GM12864 (cell line): ENCODE measurements at regions not wholly inside any gene's neighbourhood (a gene's known extent, or its start where the extent isn't known, plus 50 kb on each side); places are given as distances from the start of the nearest gene placed in this dataset.

Experiments
- DNase-seq: peaks from one replicate; pipeline ENCODE4 v3.0.0-alpha.2; 2011; ENCODE audit warnings: low read depth
- H3K4me3 ChIP-seq: 2 replicates; pipeline ENCODE4 v1.5.1; 2011; ENCODE audit warnings: mild to moderate bottlenecking, low read depth, low read length, control low read depth
- TF ChIP-seq, protein P1 (sequence below): IDR thresholded peaks from 2 replicates; pipeline ENCODE4 v1.5.1; 2011; ENCODE audit warnings: low read depth, mild to moderate bottlenecking, moderate library complexity, low read length, control low read depth, inconsistent platforms; ENCODE audit errors: missing control alignments

GRCh38 chr11:28472904-28473303 lies 364.7 kb downstream of the METTL15 start:
- no peak for DNase-seq
- TF ChIP-seq, protein P1, sequence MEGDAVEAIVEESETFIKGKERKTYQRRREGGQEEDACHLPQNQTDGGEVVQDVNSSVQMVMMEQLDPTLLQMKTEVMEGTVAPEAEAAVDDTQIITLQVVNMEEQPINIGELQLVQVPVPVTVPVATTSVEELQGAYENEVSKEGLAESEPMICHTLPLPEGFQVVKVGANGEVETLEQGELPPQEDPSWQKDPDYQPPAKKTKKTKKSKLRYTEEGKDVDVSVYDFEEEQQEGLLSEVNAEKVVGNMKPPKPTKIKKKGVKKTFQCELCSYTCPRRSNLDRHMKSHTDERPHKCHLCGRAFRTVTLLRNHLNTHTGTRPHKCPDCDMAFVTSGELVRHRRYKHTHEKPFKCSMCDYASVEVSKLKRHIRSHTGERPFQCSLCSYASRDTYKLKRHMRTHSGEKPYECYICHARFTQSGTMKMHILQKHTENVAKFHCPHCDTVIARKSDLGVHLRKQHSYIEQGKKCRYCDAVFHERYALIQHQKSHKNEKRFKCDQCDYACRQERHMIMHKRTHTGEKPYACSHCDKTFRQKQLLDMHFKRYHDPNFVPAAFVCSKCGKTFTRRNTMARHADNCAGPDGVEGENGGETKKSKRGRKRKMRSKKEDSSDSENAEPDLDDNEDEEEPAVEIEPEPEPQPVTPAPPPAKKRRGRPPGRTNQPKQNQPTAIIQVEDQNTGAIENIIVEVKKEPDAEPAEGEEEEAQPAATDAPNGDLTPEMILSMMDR = no peak
- H3K4me3 ChIP-seq = no peak overlapping the region

DNA sequence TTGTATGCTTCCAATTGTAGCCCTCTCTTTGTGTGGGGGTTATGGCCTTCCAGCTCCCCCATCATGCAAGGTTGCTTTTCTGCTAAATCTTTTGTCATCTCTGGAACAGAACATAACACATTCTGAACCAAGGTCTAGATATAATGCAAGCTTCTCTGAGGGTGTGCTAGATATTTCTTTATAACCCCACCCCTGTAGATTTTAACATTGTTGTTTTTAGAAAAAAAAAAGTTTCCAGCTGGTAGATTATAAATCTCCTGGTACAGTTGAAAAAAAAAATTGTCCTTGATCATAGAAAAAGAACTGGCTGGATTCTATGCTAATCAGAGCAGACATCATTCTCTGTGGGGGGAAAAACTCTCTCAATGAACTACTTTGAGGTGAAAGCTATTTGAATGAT lies 363.3 kb downstream of the METTL15 start:
- no peak for DNase-seq
- no peak overlapping the region for H3K4me3 ChIP-seq
- TF ChIP-seq, protein P1 = no peak

DNA sequence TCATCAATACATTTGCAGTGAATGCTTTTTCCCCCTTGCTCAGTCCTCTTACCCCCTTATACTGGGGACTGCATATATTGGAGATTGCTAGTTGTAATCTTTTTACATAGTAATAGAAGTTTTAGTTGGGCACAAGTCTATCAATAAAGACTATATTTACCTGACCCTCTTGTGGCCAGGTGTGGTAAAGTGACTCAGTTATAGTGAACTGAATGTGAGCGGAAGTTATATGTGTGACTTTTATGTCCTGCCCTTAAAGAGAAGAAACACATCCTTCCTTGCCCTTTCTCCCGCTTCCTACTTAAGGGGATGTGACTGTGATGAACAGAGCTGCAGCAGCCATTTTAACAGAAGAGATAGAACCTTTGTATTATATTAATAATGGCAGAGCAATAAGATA lies 362.0 kb downstream of the METTL15 start:
- no peak overlapping the region for H3K4me3 ChIP-seq
- no peak for DNase-seq
- TF ChIP-seq, protein P1 = no peak

GRCh38 chr11:28466506-28466905 lies 358.3 kb downstream of the METTL15 start:
- DNase-seq = no peak
- TF ChIP-seq, protein P1 = no peak
- H3K4me3 ChIP-seq = no peak overlapping the region

DNA sequence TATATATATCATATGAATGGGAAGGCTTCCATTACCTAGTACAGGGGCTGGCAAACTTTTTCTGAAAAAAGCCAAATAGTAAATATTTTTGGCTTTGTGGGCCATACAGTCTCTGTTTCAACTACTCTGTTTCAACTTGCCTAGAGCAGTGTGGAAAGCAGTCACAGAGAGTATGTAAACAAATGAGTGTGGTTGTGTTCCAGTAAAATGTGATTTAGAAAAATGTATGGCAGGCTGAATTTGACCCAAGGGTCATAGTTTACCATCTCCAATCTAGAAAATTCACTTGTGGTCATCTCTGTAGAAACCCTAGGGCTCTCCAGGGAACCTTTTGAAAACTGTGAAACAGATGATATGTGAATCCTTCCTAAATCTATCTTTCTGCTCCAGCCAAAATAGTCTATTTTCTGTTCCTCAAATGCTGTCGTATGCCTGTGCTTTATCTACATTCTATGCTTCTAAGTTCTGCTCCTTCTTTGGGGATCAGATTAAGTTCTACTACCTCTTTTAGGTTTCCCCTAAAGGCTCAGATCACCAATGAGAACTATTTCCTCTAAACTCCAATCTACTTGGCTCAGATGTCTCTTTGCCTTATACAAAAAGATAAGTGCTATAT lies 356.2 kb downstream of the METTL15 start:
- DNase-seq = no peak
- TF ChIP-seq, protein P1 = no peak
- no peak overlapping the region for H3K4me3 ChIP-seq

- no peak for DNase-seq
- no peak overlapping the region for H3K4me3 ChIP-seq
- TF ChIP-seq, protein P1 = no peak
Observed at GRCh38 chr11:28463826-28464225, 355.6 kb downstream of the METTL15 start.

DNA sequence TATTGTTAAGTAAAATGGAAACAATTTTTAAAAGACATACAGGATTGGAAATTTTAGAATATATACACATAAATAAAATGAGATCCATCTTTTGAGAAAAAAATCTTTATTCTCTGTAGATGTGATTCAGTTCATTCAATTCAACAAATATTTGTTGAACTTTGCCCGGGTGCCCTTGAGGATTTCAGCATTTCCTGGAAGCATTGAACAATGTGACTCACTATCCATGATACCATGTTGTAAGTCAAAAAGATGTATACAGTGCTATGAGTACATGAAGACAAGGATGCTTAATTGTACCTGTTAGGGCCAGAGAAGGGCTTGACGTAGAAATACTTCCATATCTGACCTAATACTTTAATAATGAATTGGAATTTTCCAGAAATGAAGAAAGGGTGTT lies 353.7 kb downstream of the METTL15 start:
- TF ChIP-seq, protein P1 = no peak
- no peak overlapping the region for H3K4me3 ChIP-seq
- no peak for DNase-seq
